ENCODE measurements at regions not wholly inside any gene's neighbourhood (a gene's known extent, or its start where the extent isn't known, plus 50 kb on each side); places are given as distances from the start of the nearest gene placed in this dataset.

DNA sequence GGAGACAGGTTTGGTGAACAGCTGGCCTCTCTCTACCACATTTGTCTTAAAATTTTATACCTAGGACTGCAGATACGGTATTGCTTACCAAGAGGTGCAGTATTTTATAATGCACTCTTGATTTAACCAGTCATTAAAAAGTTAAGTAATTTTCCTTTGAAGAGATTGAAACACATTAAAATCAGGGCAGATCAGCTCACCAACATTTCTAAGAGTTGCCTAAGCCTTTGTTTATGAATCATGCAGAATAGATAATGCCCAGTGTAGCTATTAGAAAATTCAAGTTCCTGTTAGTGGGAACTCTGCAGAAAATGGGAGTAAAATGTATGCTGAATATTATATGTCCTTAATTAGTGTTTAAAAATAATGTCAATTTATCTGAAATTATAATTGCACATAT lies 140.2 kb upstream of the PRPS1L1 start:
- Histone ChIP-seq H3K4me1 (ENCODE audit: control insufficient read depth, insufficient read depth, low read length) (no peaks in the 10 kb centered on the region), H3K4me3 (no peak overlapping the region), H3K27ac (ENCODE audit: control insufficient read depth, insufficient read depth) (no peak overlapping the region), H3K9me3 (replicated peaks; ENCODE audit: control insufficient read depth, insufficient read depth, low read length) (no peaks in the 10 kb centered on the region), H3K79me2 (ENCODE audit: control insufficient read depth, insufficient read depth, low read length) (no peaks in the 10 kb centered on the region), H3K27me3 (replicated peaks in 1 of 2; ENCODE audit: control insufficient read depth in 2 of 2, insufficient read depth in 2 of 2, low read length in 1 of 2) (no peaks in the 10 kb centered on the region), H2AFZ (ENCODE audit: control insufficient read depth, low read depth, low read length) (no peak overlapping the region), H3K9ac (ENCODE audit: control insufficient read depth, insufficient read depth, low read length) (no peak overlapping the region), H3K4me2 (ENCODE audit: control insufficient read depth, insufficient read depth) (no peak overlapping the region), H4K20me1 (ENCODE audit: control insufficient read depth, insufficient read depth) (no peaks in the 10 kb centered on the region), H3K36me3 (ENCODE audit: control insufficient read depth in 2 of 2, insufficient read depth in 2 of 2, low read length in 1 of 2) (no peaks in the 10 kb centered on the region)
- no peak for ATAC-seq
- ChIA-PET SMC1A (ENCODE audit: uncharacterized antibody, unreplicated experiment) (no interaction called here), CTCF (no interaction called here), POLR2A (no interaction called here), RAD21 (ENCODE audit: unreplicated experiment) (no interaction called here)
- TF ChIP-seq WRNIP1 (IDR thresholded peaks at IDR 0.05; ENCODE audit: borderline replicate concordance, low read depth, low read length): no peak
- no peak for TF ChIP-seq CEBPB (IDR thresholded peaks at IDR 0.05; ENCODE audit: borderline replicate concordance in 1 of 2, low read depth in 2 of 2, low read length in 2 of 2)
- no peak for TF ChIP-seq NFYB (IDR thresholded peaks at IDR 0.05; ENCODE audit: insufficient read depth, low read depth, low read length)
- no peak for TF ChIP-seq ZNF207 (IDR thresholded peaks at IDR 0.05; ENCODE audit: borderline replicate concordance)
- TF ChIP-seq, protein P1, sequence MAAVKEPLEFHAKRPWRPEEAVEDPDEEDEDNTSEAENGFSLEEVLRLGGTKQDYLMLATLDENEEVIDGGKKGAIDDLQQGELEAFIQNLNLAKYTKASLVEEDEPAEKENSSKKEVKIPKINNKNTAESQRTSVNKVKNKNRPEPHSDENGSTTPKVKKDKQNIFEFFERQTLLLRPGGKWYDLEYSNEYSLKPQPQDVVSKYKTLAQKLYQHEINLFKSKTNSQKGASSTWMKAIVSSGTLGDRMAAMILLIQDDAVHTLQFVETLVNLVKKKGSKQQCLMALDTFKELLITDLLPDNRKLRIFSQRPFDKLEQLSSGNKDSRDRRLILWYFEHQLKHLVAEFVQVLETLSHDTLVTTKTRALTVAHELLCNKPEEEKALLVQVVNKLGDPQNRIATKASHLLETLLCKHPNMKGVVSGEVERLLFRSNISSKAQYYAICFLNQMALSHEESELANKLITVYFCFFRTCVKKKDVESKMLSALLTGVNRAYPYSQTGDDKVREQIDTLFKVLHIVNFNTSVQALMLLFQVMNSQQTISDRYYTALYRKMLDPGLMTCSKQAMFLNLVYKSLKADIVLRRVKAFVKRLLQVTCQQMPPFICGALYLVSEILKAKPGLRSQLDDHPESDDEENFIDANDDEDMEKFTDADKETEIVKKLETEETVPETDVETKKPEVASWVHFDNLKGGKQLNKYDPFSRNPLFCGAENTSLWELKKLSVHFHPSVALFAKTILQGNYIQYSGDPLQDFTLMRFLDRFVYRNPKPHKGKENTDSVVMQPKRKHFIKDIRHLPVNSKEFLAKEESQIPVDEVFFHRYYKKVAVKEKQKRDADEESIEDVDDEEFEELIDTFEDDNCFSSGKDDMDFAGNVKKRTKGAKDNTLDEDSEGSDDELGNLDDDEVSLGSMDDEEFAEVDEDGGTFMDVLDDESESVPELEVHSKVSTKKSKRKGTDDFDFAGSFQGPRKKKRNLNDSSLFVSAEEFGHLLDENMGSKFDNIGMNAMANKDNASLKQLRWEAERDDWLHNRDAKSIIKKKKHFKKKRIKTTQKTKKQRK (IDR thresholded peaks at IDR 0.05; ENCODE audit: low read depth, low read length): no peak
- in situ Hi-C loops (cut with MboI) (no loop called here), intact Hi-C loops (cut with micrococcal nuclease; ENCODE audit: unreplicated experiment) (no loop called here)
- FAIRE-seq: no peak
- no TSS peak for BruUV-seq (replicated peaks)
- no peak for DNase-seq (ENCODE audit: low read depth, low spot score)
- WGBS (ENCODE audit: insufficient coverage, insufficient replicate concordance, low lambda C conversion rate, missing lambda C conversion rate): 0% methylated on average over 1 of the region's 1 CpG
